GM19324 (cell line): ENCODE measurements at regions not wholly inside any gene's neighbourhood (a gene's known extent, or its start where the extent isn't known, plus 50 kb on each side); places are given as distances from the start of the nearest gene placed in this dataset.
"Not testable (repeated sequence)": the region's sequence is repeated elsewhere in the genome, so short reads cannot be mapped to it uniquely, and the experiment has no call there.

Source experiments
- ATAC-seq: cut with Tn5 transposase; IDR thresholded peaks from one replicate; pipeline ENCODE4 v1.9.1; 2021; ENCODE audit warnings: mild to moderate bottlenecking, moderate library complexity; ENCODE audit not compliant: unreplicated experiment, low FRiP score

GRCh38 chr18:64777556-64777955 is 628.7 kb upstream of the LINC00305 start:
- ATAC-seq = no peak

GRCh38 chr18:64765908-64766307 is 617.0 kb upstream of the LINC00305 start:
- no peak for ATAC-seq

GRCh38 chr18:64752707-64753106 is 603.8 kb upstream of the LINC00305 start:
- no peak for ATAC-seq

GRCh38 chr18:64749884-64750283 is 601.0 kb upstream of the LINC00305 start:
- ATAC-seq = no peak

- no peak for ATAC-seq
Observed at GRCh38 chr18:64747803-64748202, 598.9 kb upstream of the LINC00305 start.

GRCh38 chr18:64742898-64743297 is 594.0 kb upstream of the LINC00305 start:
- no peak for ATAC-seq

GRCh38 chr18:64734063-64734462 is 585.2 kb upstream of the LINC00305 start:
- ATAC-seq = no peak

GRCh38 chr18:64725657-64726056 is 576.8 kb upstream of the LINC00305 start:
- not testable (repeated sequence) for ATAC-seq

- no peak for ATAC-seq
Observed at GRCh38 chr18:64720781-64721464, 572.0 kb upstream of the LINC00305 start.

- ATAC-seq = no peak
Observed at GRCh38 chr18:64718808-64719207, 569.9 kb upstream of the LINC00305 start.

- ATAC-seq = no peak
Observed at GRCh38 chr18:64717026-64717425, 568.1 kb upstream of the LINC00305 start.

GRCh38 chr18:64714086-64714485 is 565.2 kb upstream of the LINC00305 start:
- ATAC-seq = no peak

GRCh38 chr18:64713284-64713683 is 564.4 kb upstream of the LINC00305 start:
- ATAC-seq = peak; percentile 92

- ATAC-seq = no peak
Observed at GRCh38 chr18:64712035-64712434, 563.1 kb upstream of the LINC00305 start.

GRCh38 chr18:64710105-64710861 is 561.4 kb upstream of the LINC00305 start:
- ATAC-seq = no peak

GRCh38 chr18:64707052-64707451 is 558.2 kb upstream of the LINC00305 start:
- ATAC-seq = no peak

- no peak for ATAC-seq
Observed at GRCh38 chr18:64699081-64699480, 550.2 kb upstream of the LINC00305 start.

- ATAC-seq = no peak
Observed at GRCh38 chr18:64695851-64696553, 547.1 kb upstream of the LINC00305 start.

GRCh38 chr18:64693766-64694165 is 544.9 kb upstream of the LINC00305 start:
- ATAC-seq = no peak

- ATAC-seq = no peak
Observed at GRCh38 chr18:64692826-64693225, 543.9 kb upstream of the LINC00305 start.

GRCh38 chr18:64679121-64679520 is 530.2 kb upstream of the LINC00305 start:
- no peak for ATAC-seq
